ENCODE measurements at regions not wholly inside any gene's neighbourhood (a gene's known extent, or its start where the extent isn't known, plus 50 kb on each side); places are given as distances from the start of the nearest gene placed in this dataset.
"Not testable (repeated sequence)": the region's sequence is repeated elsewhere in the genome, so short reads cannot be mapped to it uniquely, and the experiment has no call there.

DNA sequence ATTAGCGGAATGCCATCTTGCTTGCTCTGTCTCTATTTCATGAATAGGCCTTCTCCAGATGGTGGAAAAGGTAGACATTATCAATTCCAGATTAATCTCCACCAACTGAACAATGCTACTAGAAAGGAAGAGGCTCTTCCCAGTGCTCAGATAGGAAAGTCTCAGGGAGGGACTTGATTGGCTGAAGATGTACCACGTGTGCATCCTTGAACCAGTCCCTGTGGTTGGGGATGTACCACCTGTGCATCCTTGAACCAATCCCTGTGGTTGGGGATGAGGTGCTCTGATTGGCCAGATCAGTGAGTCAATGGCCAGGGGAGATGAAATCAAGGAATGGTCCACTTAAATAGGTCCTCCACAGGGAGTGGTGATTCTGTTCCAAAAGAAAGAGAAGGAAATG lies 246.2 kb downstream of the NPIPA7 start:
- DNase-seq = not testable (repeated sequence)

DNA sequence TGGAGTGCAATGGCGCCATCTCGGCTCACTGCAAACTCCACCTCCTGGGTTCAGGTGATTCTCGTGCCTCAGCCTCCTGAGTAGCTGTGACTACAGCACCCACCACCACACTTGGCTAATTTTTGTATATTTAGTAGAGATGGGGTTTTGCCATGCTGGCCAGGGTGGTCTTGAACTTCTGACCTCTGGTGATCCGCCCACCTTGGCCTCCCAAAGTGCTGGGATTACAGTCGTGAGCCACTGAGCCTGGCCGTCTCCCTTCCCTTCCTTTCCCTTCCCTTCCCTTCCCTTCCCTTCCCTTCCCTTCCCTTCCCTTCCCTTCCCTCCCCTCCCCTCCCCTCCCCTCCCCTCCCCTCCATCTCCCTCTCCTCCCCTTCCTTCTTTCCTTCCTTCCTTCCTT lies 248.9 kb downstream of the NPIPA7 start:
- DNase-seq = not testable (repeated sequence)

DNA sequence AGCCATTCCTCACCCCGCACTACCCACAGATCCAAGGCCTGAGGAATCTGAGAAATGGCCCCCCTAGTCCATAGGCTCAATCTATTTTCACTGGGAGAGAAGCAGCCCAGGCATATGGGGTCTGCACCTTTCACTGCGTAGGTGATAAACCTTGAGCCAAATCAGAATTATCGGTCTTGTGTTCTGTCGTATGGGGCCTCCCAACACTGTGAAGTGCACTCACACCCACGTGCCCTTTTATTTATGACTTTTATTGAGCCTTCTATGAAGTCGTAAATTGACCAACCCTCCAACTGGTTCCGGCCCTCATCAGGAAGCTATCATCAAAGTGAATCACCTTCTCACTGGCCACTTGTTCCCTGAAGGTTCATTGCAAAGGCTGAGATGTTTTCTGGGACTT lies 259.3 kb downstream of the NPIPA7 start:
- not testable (repeated sequence) for DNase-seq

DNA sequence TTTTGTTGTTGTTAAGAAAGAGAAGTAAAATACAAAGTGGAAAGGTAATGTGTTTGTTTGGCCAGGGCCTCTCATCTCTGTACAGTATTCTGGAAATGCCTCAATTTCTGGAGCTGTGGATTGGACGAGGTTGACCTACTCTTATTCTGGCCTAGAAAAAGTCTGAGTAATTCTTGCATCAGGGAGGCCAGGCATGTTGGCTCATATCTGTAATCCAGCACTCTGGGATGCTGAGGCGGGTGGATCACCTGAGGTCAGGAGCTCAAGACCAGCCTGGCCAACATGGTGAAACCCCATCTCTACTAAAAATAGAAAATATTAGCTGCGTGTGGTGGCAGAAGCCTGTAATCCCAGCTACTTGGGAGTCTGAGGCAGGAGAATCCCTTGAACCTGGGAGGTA lies 259.8 kb downstream of the NPIPA7 start:
- not testable (repeated sequence) for DNase-seq

DNA sequence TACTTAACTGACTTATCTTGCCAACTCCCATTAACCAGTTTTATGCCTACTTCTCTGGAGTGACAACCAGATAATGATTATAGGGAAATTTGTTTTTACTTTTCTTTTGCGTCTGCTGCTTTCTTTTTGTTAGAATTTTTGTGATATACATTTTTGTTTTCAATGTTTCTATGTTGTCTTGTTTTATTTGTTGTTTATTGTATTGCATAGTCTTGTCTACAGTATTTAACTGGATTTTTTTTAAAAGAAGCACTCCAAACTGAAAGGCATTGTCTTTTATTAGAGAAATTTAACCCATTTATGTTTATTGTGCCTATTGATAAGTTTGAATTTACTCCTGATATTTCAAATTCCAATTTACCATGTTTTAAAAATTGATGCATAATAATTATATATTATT lies 264.9 kb downstream of the NPIPA7 start:
- DNase-seq = not testable (repeated sequence)

DNA sequence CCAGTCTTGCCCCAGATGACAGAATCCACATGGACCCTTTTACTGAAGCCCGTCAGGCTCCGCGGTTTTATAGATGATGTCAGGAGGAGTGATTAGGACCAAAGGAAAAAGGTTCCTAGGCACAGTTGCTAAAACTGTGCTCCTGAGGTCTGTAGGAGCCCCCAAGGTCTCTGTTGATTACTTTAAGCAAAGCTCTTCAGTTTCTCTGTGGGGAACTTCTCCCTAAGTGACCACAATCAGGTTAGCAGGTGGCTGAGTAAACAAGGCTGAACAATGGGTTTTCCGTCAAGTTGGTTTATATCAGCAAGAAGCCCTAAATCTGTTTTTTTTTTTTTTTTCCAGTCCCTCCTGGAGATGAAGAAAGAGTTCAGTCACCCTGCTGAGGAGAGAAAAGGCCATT lies 269.1 kb downstream of the NPIPA7 start:
- not testable (repeated sequence) for DNase-seq

DNA sequence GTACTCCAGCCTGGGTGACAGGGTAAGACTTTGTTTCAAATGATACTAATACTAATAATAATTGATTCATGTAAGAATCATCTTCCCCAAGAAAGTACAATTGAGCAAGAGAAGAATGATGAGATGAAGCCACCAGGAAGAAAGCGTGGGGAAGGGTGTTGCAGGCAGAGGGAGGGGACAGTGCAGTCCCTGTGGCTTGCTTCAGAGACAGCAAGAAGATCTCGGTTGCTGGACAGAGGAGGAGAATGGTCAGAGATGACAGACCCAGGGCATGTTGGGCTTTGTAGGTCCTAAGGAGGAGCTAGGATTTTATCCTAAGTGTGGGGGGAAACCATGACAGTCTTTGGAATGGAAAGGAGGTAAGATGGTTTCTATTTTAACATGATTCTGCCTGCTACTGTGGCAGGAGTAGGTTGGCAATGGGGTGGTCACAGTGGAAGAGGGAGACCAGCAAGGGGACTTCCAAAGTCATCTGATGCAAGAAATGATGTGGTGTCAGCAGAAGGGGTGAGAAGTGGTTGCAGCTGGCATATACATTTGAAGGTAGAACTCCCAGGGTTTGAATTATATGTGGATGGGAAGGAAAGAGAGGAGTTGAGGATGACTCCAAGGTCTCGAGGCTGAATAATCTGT lies 293.4 kb downstream of the NPIPA7 start:
- not testable (repeated sequence) for DNase-seq

DNA sequence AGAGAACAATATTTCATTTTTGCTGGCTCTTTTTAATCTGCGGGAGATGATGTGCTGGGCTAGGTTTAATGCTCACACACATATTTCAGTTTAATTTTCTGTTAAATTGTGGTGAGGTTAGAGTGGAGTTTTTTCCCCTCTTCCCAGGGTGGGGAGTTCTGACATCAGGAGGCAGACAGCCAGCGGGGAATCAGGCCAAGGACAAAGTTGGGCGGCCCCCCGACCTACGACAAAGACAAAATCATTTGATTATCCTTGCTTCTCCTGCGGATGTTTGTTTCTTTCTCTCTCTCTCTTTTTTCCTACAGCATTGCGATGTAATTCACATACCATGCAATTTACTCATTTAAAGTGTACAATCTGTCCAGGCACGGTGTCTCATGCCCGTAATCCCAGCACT lies 295.9 kb downstream of the NPIPA7 start:
- not testable (repeated sequence) for DNase-seq

DNA sequence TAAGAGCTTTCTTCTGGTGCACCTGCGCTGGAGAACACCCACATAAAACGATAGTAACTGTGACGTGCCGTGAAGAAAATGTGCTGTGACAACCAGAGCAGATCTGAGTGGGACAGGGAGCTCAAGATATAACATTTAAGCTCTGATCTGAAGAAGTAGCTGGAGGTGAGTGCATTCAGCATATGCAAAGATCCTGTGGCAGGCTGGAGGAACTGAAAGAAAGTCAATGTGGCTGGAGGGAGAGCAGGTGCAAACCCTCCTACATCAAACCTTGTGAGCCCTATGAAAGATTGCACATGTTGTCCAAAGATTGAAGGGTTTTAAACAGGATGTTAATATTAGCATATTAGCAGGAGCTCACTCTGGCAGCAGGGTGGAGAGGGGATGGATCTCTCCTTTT lies 342.9 kb downstream of the NPIPA7 start:
- DNase-seq = not testable (repeated sequence)

DNA sequence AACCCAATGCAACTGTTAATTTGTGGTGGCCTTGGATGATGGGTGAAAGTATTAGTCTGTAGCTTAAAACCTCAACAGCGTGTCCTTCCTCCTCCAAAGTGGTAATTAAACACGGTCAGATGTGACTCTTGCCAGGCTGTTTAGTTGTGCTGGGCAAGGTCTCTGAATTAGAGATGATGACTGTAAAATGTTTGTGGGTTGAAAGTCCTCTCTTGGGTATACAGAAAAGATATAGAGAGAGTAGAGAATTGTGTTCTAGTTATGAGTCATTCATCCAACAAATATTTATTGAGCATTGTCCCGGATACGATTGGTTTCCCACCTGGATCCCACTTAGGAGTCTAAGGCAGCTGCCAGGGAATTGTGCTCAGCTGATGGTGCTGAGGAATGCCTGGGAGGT lies 343.7 kb downstream of the NPIPA7 start:
- not testable (repeated sequence) for DNase-seq

DNA sequence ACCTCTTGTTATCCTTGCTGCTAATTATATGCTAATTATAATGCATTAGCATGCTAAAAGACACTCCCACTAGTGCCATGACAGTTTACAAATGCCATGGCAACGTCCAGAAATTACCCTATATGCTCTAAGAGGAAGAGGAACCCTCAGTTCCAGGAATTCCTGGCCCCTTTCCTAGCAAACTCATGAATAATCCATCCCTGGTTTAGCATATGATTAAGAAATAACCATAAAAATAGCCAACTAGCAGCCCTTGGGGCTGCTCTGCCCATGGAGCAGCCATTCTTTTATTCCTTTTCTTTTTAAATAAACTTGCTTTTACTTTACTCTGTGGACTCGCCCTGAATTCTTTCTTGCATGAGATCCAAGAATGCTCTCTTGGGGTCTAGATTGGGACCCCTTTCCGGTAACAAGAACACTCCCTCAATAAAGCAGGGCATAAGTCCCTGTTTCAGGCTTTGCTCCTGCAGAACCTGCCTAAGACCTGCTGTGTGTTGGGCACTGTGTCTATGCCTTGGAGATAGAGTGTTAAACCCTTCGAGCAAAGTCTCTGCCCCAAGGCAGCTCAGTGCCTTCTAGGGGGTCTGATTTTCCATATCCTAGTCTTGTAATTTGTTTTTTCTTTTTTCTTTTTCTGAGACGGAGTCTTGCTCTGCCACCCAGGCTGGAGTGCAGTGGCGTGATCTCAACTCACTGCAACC lies 345.0 kb downstream of the NPIPA7 start:
- not testable (repeated sequence) for DNase-seq

DNA sequence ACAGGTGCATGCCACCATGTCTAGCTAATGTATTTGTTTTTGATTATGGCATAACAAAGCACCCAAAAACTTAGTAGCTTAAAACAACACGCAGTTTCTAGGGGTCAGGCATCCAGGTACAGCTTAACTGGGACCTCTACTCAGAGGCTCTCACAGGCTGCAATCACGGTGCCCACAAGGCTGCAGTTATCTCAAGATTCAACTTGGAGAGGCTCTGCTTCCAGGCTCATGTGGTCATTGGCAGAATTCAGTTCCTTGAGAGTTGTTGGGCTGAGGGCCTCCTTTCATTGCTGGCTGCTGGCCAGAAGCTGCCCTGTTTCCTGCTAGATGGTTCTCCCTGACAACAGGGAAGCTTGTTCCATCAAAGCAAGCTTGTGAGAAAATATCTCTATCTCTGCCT lies 348.1 kb downstream of the NPIPA7 start:
- not testable (repeated sequence) for DNase-seq

DNA sequence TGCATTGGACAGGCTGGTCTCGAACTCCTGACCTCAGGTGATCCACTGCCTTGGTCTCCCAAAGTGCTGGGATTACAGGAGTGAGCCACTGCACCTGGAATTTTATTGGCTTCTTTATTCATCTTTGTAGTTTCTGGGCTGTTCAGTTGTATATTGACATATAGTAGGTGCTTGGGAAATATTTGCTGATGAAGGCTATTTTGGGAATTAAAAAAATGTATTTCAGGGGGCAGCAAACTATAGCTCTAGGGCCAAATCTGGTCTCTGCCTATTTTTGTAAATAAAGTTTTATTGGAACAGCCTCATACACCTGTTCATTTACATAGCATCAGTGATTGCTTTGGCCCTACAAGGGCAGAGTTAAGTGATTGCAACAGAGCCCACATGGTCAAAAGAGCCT lies 363.6 kb downstream of the NPIPA7 start:
- not testable (repeated sequence) for DNase-seq

DNA sequence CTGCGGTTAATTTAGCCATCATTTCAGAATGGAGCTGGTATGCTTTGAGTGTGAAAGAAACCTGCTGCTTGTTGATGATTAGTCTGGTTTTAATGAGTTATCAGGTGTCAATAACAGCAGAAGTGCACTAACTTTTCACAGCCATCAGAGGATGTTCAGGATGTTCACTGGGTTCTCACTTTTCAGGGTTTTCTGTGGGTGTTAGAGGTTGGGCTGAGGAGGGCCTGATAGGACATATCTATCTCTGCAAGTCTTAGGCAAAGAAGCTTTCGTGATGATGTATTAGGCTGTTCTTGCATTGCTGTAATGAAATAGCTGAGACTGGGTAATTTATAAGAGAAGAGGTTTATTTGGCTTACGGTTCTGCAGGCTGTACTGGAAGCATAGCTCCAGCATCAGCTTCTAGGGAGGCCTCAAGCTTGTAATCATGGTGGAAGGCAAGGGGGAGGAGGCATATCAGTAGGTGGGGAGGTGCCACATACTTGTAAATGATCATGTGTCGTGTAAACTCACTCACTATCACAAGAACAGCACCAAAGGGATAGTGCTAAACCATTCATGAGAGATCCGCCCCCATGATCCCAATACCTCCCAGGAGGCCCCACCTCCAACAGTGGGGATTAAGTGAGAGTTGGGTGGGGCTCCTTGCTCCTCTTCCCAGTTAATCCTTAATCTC lies 376.2 kb downstream of the NPIPA7 start:
- DNase-seq = not testable (repeated sequence)

DNA sequence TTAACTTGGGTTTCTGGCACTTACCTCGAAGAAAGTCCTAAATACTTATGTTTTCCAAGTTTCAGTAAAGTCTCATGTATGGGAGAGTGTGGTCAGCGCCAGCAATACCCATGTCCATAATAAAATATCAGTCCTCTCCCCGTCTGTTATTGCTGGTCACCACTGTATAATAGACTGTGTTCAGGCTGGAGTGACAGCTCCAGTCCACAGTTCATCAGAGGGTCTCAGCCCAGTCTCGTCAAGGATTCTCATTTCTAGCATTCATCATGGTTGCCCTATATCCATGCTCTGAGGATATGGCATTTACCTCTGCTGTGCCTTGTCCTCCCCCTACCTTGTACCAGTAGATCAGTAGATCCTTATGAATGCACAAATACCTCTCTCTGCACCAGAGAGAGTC lies 384.5 kb downstream of the NPIPA7 start:
- DNase-seq = no peak

DNA sequence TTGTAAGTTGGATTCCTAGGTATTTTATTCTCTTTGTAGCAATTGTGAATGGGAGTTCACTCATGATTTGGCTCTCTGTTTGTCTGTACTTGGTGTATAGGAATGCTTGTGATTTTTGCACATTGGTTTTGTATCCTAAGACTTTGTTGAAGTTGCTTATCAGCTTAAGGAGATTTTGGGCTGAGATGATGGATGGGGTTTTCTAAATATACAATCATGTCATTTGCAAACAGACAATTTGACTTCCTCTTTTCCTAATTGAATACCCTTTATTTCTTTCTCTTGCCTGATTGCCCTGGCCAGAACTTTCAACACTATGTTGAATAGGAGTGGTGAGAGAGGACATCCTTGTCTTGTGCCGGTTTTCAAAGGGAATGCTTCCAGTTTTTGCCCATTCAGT lies 391.8 kb downstream of the NPIPA7 start:
- DNase-seq = not testable (repeated sequence)

DNA sequence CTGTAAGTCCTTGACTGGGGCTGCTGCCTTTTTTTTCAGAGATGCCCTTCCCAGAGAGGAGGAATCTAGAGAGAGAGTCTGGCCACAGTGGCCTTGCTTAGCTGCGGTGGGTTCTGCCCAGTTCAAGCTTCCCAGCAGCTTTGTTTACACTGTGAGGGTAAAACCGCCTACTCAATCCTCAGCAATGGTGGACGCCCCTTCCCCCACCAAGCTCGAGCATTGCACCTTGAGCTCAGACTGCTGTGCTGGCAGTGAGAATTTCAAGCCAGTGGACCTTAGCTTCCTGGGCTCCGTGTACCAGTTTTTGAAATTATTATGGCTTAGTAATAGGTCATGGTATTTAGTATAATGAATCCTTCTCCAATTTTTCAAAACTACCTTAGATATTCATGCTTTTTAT lies 395.4 kb downstream of the NPIPA7 start:
- DNase-seq = no peak

DNA sequence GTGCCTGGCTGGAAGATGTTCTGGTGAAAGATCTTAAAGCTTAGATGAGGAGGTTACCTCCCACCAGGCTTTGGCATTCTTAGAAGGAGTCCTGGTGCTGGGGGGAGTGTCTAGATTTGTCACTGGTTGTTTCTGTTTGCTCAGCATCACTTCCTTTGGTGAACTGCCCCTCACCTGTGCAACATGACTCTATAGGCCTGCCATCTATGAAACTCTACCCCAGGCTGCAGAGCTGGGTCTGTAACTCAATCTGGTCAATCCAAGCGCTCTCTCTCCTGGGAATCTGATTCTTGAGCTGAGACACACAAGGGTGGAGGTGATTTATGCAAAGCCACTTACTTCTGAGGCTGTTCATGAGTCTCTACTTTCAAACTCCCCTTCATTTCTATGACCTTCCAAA lies 399.4 kb downstream of the NPIPA7 start:
- DNase-seq = no peak

DNA sequence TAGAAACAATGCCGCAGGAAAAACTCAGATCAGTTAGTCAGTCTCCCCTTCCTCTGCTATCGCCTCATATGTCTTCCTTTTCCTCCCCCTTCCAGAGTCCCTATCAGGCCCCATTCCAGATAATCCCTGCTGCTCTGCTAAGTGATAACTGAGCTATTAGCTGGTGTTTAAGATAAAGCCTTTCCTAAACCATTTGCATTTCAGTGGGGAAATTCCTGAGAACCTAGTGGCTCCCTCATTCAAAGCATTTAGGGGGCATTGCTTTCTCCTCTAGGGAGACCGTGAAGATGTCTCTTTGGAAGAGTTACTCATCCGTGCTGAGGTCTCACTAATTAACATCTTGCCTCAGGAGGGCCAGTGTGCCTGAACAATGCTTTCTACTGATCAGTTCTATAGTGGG lies 401.6 kb downstream of the NPIPA7 start:
- no peak for DNase-seq

DNA sequence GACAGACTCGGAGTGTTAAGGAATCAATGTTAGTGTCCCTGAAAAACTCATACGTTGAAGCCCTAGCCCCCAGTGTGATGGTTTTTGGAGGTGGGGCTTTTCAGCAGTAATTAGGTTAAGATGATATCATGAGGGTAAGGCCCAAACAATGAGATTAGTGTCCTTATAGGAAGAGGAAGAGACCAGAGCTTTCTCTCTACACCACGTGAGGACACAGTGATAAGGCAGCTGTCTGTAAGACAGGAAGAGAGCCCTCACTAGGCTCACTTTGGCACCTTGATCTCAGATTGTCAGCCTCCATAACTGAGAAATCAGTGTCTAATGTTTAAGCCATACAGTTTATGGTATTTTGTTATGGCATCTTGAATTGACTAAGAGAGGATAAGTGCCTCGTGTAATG lies 403.2 kb downstream of the NPIPA7 start:
- DNase-seq = no peak

DNA sequence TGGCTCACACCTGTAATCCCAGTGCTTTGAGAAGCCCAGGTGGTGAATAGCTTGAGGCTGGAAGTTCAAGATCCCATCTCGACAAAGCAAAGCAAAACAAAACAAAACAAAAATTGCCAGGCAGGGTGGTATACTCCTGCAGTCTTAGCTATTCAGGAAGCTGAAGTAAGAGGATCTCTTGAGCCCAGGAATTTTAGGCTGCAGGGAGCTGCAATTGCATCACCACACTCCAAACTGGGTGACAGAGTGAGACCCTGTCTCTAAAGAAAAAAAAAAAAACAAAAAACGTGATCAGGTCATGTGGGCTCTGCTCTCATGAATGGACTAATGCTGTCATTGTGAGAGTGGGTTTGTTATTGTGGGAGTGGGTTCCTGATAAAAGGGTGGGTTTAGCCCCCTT lies 409.1 kb downstream of the NPIPA7 start:
- no peak for DNase-seq

DNA sequence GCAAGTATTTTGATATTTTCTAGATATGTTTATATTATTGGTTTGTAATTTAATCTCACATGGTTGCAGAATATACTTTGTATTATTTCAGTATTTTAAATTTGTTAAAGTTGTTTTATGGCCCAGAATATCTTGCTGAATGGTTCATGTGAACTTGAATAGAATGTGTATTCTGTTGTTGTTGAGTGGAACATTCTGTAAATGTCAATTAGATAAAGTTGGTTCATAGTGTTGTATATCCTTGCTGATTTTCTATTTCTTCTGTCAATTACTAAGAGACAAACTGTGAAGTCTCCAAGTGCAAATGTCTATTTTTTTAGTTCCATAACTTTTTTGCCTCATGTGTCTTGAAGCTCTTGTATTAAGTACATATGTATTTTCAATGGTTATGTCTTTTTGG lies 411.7 kb downstream of the NPIPA7 start:
- no peak for DNase-seq

DNA sequence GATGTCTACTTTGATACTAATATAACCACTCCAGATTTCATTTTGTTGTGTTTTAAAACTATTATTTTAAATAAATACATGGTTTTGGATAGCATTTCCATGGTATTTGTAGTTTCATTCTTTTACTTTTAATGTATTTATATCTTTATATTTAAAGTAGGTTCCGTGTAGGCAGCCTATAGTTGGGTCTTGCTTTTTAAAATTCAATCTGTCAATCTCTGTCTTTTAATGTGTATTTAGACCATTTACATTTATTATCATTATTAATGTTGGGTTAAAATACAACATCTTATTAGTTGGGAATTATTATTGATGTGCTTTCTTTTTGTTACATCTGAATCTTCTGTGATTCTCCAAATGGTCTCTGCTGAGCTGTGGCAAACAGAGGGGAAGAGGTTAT lies 412.1 kb downstream of the NPIPA7 start:
- no peak for DNase-seq

DNA sequence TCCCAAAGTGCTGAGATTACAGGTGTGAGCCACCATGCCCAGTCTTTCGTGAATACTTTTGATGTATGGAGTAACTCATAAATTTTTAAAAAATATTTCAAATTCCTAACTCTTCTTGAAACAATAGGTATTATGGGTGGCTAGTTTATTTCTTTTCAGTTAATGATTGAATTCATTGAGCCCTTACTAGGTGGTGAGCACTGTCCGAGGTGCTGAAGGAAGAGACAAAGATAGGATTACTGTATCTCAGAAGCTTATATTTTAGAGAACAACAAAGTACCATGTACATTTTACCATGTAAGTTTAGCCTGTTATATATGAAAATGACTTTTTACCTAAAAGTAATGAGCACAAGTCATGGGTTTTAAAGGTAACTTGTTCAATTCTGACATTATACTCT lies 418.3 kb downstream of the NPIPA7 start:
- no peak for DNase-seq
